Smooth muscle cell (in vitro differentiated cells): ENCODE measurements at regions not wholly inside any gene's neighbourhood (a gene's known extent, or its start where the extent isn't known, plus 50 kb on each side); places are given as distances from the start of the nearest gene placed in this dataset.

Source experiments
- DNase-seq: peaks from one replicate; lab custom pipeline; 2025; ENCODE audit not compliant: unreplicated experiment; lab: John Stamatoyannopoulos, UW
- H2AFZ ChIP-seq: fragments of 200-600 bp; sonication (generic); 2 replicates; pipeline ENCODE4 v1.6.0; 2016; ENCODE audit warnings: antibody characterized with exemption, low read depth, mild to moderate bottlenecking
- H3F3A ChIP-seq: fragments of 200-600 bp; sonication (generic); 2 replicates; pipeline ENCODE4 v1.6.0; 2017; ENCODE audit warnings: antibody characterized with exemption, low read depth
- H3K27ac ChIP-seq: fragments of 200-600 bp; sonication (generic); 2 replicates; pipeline ENCODE4 v1.5.1; 2016; ENCODE audit warnings: low read depth, mild to moderate bottlenecking
- H3K27me3 ChIP-seq: fragments of 200-600 bp; sonication (generic); 2 replicates; pipeline ENCODE4 v1.6.1; 2016; ENCODE audit warnings: low read depth, mild to moderate bottlenecking
- H3K36me3 ChIP-seq: fragments of 200-600 bp; sonication (generic); 2 replicates; pipeline ENCODE4 v1.5.1; 2016; ENCODE audit warnings: low read depth
- H3K4me1 ChIP-seq: fragments of 200-600 bp; sonication (generic); 2 replicates; pipeline ENCODE4 v1.5.1; 2016; ENCODE audit warnings: low read depth
- H3K4me2 ChIP-seq: fragments of 200-600 bp; sonication (generic); 2 replicates; pipeline ENCODE4 v1.6.0; 2016; ENCODE audit warnings: mild to moderate bottlenecking
- H3K4me3 ChIP-seq: fragments of 200-600 bp; sonication (generic); 2 replicates; pipeline ENCODE4 v1.5.1; 2016; ENCODE audit warnings: mild to moderate bottlenecking
- H3K79me2 ChIP-seq: fragments of 200-600 bp; sonication (generic); 2 replicates; pipeline ENCODE4 v1.6.0; 2016; ENCODE audit warnings: low read depth, mild to moderate bottlenecking
- H3K9ac ChIP-seq: fragments of 200-600 bp; sonication (generic); 2 replicates; pipeline ENCODE4 v1.6.0; 2016; ENCODE audit warnings: low read depth
- H3K9me3 ChIP-seq: fragments of 200-600 bp; sonication (generic); replicated peaks from 2 replicates; pipeline ENCODE4 v1.5.1; 2016; ENCODE audit warnings: low read depth
- H4K20me1 ChIP-seq: fragments of 200-600 bp; sonication (generic); 2 replicates; pipeline ENCODE4 v1.6.0; 2016; ENCODE audit warnings: low read depth
- WGBS: methylation state at CpG from one replicate; pipeline ENCODE4 v1.1.7; 2016; ENCODE audit warnings: low lambda C conversion rate; 5-methylcytosine and 5-hydroxymethylcytosine counted together
- TF ChIP-seq, protein P1 (sequence below): fragments of 200-600 bp; sonication (generic); IDR thresholded peaks from 2 replicates; pipeline ENCODE4 v1.5.1; 2017; ENCODE audit warnings: borderline replicate concordance, mild to moderate bottlenecking, antibody characterized with exemption; ENCODE audit not compliant: insufficient read depth, poor library complexity, severe bottlenecking

GRCh38 chr1:200275415-200275814 is 134.4 kb downstream of the ZNF281 start:
- H4K20me1 ChIP-seq: no peaks in the 10 kb centered on the region
- WGBS: 26% methylated on average over 4 of the region's 4 CpGs
- H3K9me3 ChIP-seq: no peaks in the 10 kb centered on the region
- H3K9ac ChIP-seq: no peak overlapping the region
- no peaks in the 10 kb centered on the region for H3K36me3 ChIP-seq
- no peak overlapping the region for H2AFZ ChIP-seq
- H3F3A ChIP-seq: no peaks in the 10 kb centered on the region
- TF ChIP-seq, protein P1, sequence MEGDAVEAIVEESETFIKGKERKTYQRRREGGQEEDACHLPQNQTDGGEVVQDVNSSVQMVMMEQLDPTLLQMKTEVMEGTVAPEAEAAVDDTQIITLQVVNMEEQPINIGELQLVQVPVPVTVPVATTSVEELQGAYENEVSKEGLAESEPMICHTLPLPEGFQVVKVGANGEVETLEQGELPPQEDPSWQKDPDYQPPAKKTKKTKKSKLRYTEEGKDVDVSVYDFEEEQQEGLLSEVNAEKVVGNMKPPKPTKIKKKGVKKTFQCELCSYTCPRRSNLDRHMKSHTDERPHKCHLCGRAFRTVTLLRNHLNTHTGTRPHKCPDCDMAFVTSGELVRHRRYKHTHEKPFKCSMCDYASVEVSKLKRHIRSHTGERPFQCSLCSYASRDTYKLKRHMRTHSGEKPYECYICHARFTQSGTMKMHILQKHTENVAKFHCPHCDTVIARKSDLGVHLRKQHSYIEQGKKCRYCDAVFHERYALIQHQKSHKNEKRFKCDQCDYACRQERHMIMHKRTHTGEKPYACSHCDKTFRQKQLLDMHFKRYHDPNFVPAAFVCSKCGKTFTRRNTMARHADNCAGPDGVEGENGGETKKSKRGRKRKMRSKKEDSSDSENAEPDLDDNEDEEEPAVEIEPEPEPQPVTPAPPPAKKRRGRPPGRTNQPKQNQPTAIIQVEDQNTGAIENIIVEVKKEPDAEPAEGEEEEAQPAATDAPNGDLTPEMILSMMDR: no peak
- H3K79me2 ChIP-seq: no peaks in the 10 kb centered on the region
- no peaks in the 10 kb centered on the region for H3K27me3 ChIP-seq
- peak overlapping the region; percentile 10 for H3K4me2 ChIP-seq
- no peak overlapping the region for H3K27ac ChIP-seq
- no peaks in the 10 kb centered on the region for H3K4me1 ChIP-seq
- DNase-seq: no peak
- no peak overlapping the region for H3K4me3 ChIP-seq

- Histone ChIP-seq H2AFZ (no peak overlapping the region), H3K4me3 (no peak overlapping the region), H3K4me1 (no peaks in the 10 kb centered on the region), H3K4me2 (no peak overlapping the region), H3K9me3 (no peaks in the 10 kb centered on the region), H3K79me2 (no peaks in the 10 kb centered on the region), H3K9ac (no peak overlapping the region), H4K20me1 (no peaks in the 10 kb centered on the region), H3K27ac (no peak overlapping the region), H3K36me3 (no peaks in the 10 kb centered on the region), H3F3A (no peaks in the 10 kb centered on the region), H3K27me3 (no peaks in the 10 kb centered on the region)
- no peak for DNase-seq
- 80% methylated on average over 4 of the region's 4 CpGs for WGBS
- TF ChIP-seq, protein P1: no peak
Measured at GRCh38 chr1:200274116-200274515, 135.7 kb downstream of the ZNF281 start.

DNA sequence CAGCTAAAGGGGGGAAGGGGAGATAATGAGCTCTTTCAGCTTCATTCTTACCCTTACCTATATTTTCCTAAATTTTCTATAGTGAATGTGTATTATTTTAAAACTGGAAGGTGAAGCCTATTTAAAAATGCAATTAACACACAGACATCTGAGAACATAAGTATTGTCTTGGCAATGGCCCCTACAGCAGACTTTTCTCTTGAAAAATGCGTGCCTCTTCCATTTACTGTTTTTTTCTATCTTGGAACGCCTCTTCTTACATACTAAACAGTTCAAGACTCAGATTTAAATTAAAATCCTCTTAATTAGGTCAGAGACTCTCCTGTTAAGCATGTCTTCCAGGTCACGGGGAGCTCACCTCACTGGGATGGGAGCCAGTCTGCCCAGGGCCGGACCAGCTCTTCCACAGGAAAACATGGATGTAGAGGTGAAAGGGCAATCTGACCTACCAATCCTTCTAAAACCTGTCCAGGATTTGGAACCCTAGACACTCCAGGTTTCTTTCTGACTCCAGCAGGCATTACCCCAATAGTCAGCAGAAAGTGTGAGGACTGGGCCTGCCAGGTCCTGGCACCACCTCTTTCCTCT is 137.3 kb downstream of the ZNF281 start:
- no peak overlapping the region for H2AFZ ChIP-seq
- H4K20me1 ChIP-seq: no peaks in the 10 kb centered on the region
- H3K4me1 ChIP-seq: no peaks in the 10 kb centered on the region
- H3K9ac ChIP-seq: no peak overlapping the region
- no peaks in the 10 kb centered on the region for H3K27me3 ChIP-seq
- 96% methylated on average over 4 of the region's 4 CpGs for WGBS
- TF ChIP-seq, protein P1: no peak
- no peak overlapping the region for H3K4me2 ChIP-seq
- no peaks in the 10 kb centered on the region for H3F3A ChIP-seq
- no peak overlapping the region for H3K27ac ChIP-seq
- no peaks in the 10 kb centered on the region for H3K36me3 ChIP-seq
- H3K9me3 ChIP-seq: no peaks in the 10 kb centered on the region
- no peaks in the 10 kb centered on the region for H3K79me2 ChIP-seq
- H3K4me3 ChIP-seq: no peak overlapping the region
- DNase-seq: no peak

DNA sequence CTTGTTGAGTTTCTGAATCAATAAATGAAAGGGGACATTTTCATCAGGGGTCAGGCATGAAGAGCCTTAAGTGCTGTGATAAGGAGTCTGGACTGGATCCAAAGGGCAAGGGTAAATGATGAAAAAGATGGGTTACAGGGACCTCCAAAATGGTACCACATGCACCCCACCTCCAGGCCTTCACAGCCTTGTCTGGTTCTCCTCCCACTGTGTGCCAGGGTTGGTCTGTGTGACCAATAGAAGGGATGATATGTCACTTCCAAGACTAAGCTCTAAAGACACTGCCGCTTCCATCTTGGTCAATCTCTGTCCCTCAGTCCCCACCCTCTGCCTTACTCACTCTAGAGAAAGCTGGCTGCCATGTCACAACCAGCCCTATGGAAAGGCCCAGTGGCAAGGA is 140.6 kb downstream of the ZNF281 start:
- H3K4me3 ChIP-seq: no peak overlapping the region
- WGBS: 100% methylated on average over 1 of the region's 1 CpG
- H3K36me3 ChIP-seq: no peaks in the 10 kb centered on the region
- DNase-seq: no peak
- no peaks in the 10 kb centered on the region for H3F3A ChIP-seq
- no peak overlapping the region for H3K9ac ChIP-seq
- no peak overlapping the region for H2AFZ ChIP-seq
- TF ChIP-seq, protein P1: no peak
- no peaks in the 10 kb centered on the region for H3K79me2 ChIP-seq
- H3K27me3 ChIP-seq: no peaks in the 10 kb centered on the region
- H4K20me1 ChIP-seq: no peaks in the 10 kb centered on the region
- H3K4me2 ChIP-seq: no peak overlapping the region
- no peaks in the 10 kb centered on the region for H3K9me3 ChIP-seq
- H3K4me1 ChIP-seq: no peaks in the 10 kb centered on the region
- no peak overlapping the region for H3K27ac ChIP-seq
